CD4-positive, alpha-beta T cell treated with Interleukin-4 for 1 hour (primary cell): ENCODE measurements at regions not wholly inside any gene's neighbourhood (a gene's known extent, or its start where the extent isn't known, plus 50 kb on each side); places are given as distances from the start of the nearest gene placed in this dataset.
"Not testable (repeated sequence)": the region's sequence is repeated elsewhere in the genome, so short reads cannot be mapped to it uniquely, and the experiment has no call there.

ENCODE experiments used
- DNase-seq, 2 donors: peaks; one replicate each; pipeline ENCODE4 v3.0.0-alpha.2; 2020 to 2022

GRCh38 chr1:5730272-5731109 lies 261.7 kb downstream of the NPHP4 start:
- no peak for DNase-seq

- no peak for DNase-seq
Measured at GRCh38 chr1:5729636-5730145, 262.5 kb downstream of the NPHP4 start.

- DNase-seq = no peak
Measured at GRCh38 chr1:5728663-5729355, 263.4 kb downstream of the NPHP4 start.

- DNase-seq = no peak
Measured at GRCh38 chr1:5727871-5728643, 264.2 kb downstream of the NPHP4 start.

GRCh38 chr1:5727191-5727590 lies 265.0 kb downstream of the NPHP4 start:
- no peak for DNase-seq

- DNase-seq = not testable (repeated sequence)
Measured at GRCh38 chr1:5726586-5727184, 265.5 kb downstream of the NPHP4 start.

- DNase-seq = no peak
Measured at GRCh38 chr1:5725855-5726585, 266.2 kb downstream of the NPHP4 start.

GRCh38 chr1:5725406-5725805 lies 266.8 kb downstream of the NPHP4 start:
- no peak for DNase-seq

- no peak for DNase-seq
Measured at GRCh38 chr1:5724847-5725246, 267.4 kb downstream of the NPHP4 start.

- no peak for DNase-seq
Measured at GRCh38 chr1:5722635-5723164, 269.5 kb downstream of the NPHP4 start.

GRCh38 chr1:5721634-5722215 lies 270.5 kb downstream of the NPHP4 start:
- DNase-seq = no peak

- DNase-seq = no peak
Measured at GRCh38 chr1:5720936-5721335, 271.3 kb downstream of the NPHP4 start.

GRCh38 chr1:5720484-5720883 lies 271.7 kb downstream of the NPHP4 start:
- no peak for DNase-seq

- DNase-seq = no peak
Measured at GRCh38 chr1:5720045-5720444, 272.2 kb downstream of the NPHP4 start.

GRCh38 chr1:5718831-5719632 lies 273.2 kb downstream of the NPHP4 start:
- DNase-seq = no peak

- no peak for DNase-seq
Measured at GRCh38 chr1:5717031-5717682, 275.1 kb downstream of the NPHP4 start.

- DNase-seq = no peak
Measured at GRCh38 chr1:5716126-5716525, 276.1 kb downstream of the NPHP4 start.

- DNase-seq = no peak
Measured at GRCh38 chr1:5713101-5714010, 278.9 kb downstream of the NPHP4 start.
